H1 (cell line): ENCODE measurements at regions not wholly inside any gene's neighbourhood (a gene's known extent, or its start where the extent isn't known, plus 50 kb on each side); places are given as distances from the start of the nearest gene placed in this dataset.
A peak's percentile ranks its signal among the peaks of the same experiment; 100 is the strongest.

Experiments used
- CTCF ChIA-PET: fragments of 300-600 bp; sonication (Branson Sonifier 250); formaldehyde crosslinking; loops from one replicate; lab custom pipeline; 2021; ENCODE audit not compliant: partially characterized antibody; lab: Charles Lee
- POLR2A ChIA-PET: fragments of 300-600 bp; sonication (Branson Sonifier 250); formaldehyde crosslinking; loops from one replicate; lab custom pipeline; 2021; ENCODE audit warnings: inconsistent platforms; ENCODE audit not compliant: partially characterized antibody; lab: Charles Lee
- DNase-seq, 2 experiments: peaks; one replicate each; pipeline versions ENCODE4 v3.0.0 to v3.0.0-alpha.2; 2010 to 2022; ENCODE audit warnings: low spot score in 2 of 2, low read depth in 1 of 2, mixed read lengths in 1 of 2
- FAIRE-seq: peaks from 2 replicates; lab custom pipeline; 2011; peaks lifted over from hg19 to GRCh38; lab: Jason Lieb, UNC
- H2AFZ ChIP-seq: 2 replicates; pipeline ENCODE4 v1.8.1; 2012; ENCODE audit warnings: low read length, inconsistent platforms
- H2AK5ac ChIP-seq: 2 replicates; pipeline ENCODE4 v1.6.1; 2013; ENCODE audit warnings: low read depth, low read length
- H2BK120ac ChIP-seq: replicated peaks from 2 replicates; pipeline ENCODE3; 2013; ENCODE audit warnings: low read depth, low read length, inconsistent platforms
- H2BK12ac ChIP-seq: 2 replicates; pipeline ENCODE4 v1.6.1; 2013; ENCODE audit warnings: low read depth, low read length
- H2BK15ac ChIP-seq: 2 replicates; pipeline ENCODE4 v1.6.1; 2013; ENCODE audit warnings: low read length
- H2BK20ac ChIP-seq: 2 replicates; pipeline ENCODE4 v1.6.1; 2013; ENCODE audit warnings: low read length
- H2BK5ac ChIP-seq: 2 replicates; pipeline ENCODE4 v1.6.1; 2013; ENCODE audit warnings: low read depth, low read length
- H3K14ac ChIP-seq: 2 replicates; pipeline ENCODE4 v1.6.1; 2013; ENCODE audit warnings: inconsistent platforms; ENCODE audit not compliant: insufficient read length
- H3K18ac ChIP-seq: 2 replicates; pipeline ENCODE4 v1.6.1; 2013; ENCODE audit warnings: low read length; ENCODE audit errors: extremely low read depth
- H3K23ac ChIP-seq: 2 replicates; pipeline ENCODE4 v1.6.1; 2013; ENCODE audit warnings: inconsistent platforms; ENCODE audit not compliant: insufficient read length
- H3K23me2 ChIP-seq: 2 replicates; pipeline ENCODE4 v1.6.1; 2013; ENCODE audit warnings: low read depth, low read length
- H3K27ac ChIP-seq: 2 replicates; pipeline ENCODE4 v1.6.1; 2011; ENCODE audit warnings: low read depth, low read length, inconsistent platforms
- H3K27me3 ChIP-seq, 4 experiments: replicated peaks in 1 of 4; 1 replicate in 1 of 4; 2 replicates in 3 of 4; pipeline versions ENCODE4 v1.6.1 to v1.8.1; 2011 to 2013; ENCODE audit warnings: low read length in 3 of 4, mild to moderate bottlenecking in 3 of 4, inconsistent platforms in 2 of 4, mixed read lengths in 2 of 4, moderate library complexity in 1 of 4; ENCODE audit not compliant: control insufficient read depth in 3 of 4, insufficient read depth in 3 of 4; ENCODE audit errors: extremely low read depth in 1 of 4
- H3K36me3 ChIP-seq, 4 experiments: 2 replicates each; pipeline versions ENCODE4 v1.6.1 to v1.8.1; 2011 to 2013; ENCODE audit warnings: mild to moderate bottlenecking in 4 of 4, low read length in 3 of 4, moderate library complexity in 2 of 4, control low read depth in 1 of 4, inconsistent platforms in 1 of 4; ENCODE audit not compliant: insufficient read depth in 4 of 4, control insufficient read depth in 2 of 4
- H3K4ac ChIP-seq: replicated peaks from 2 replicates; pipeline ENCODE3; 2013; ENCODE audit warnings: low read length, low read depth, mixed read lengths, inconsistent platforms; ENCODE audit not compliant: insufficient read length
- H3K4me1 ChIP-seq, 4 experiments: replicated peaks in 1 of 4; 1 replicate in 1 of 4; 2 replicates in 3 of 4; pipeline versions ENCODE4 v1.6.1 to v1.8.1; 2011 to 2013; ENCODE audit warnings: low read length in 3 of 4, inconsistent platforms in 2 of 4, mixed read lengths in 1 of 4; ENCODE audit not compliant: insufficient read depth in 4 of 4, control insufficient read depth in 3 of 4
- H3K4me2 ChIP-seq, 2 experiments: 2 replicates each; pipeline versions ENCODE4 v1.6.1 to v1.8.1; 2011 to 2013; ENCODE audit warnings: low read depth in 2 of 2, low read length in 2 of 2, control low read depth in 1 of 2, inconsistent platforms in 1 of 2, mild to moderate bottlenecking in 1 of 2; ENCODE audit not compliant: insufficient read depth in 1 of 2
- H3K4me3 ChIP-seq, 4 experiments: fragments of 200-600, 300-600 bp in 1 of 4; sonication (generic), shearing (Covaris generic), sonication (Bioruptor Twin) in 1 of 4; 2 replicates each; pipeline versions ENCODE4 v1.5.1 to v1.8.1; 2011 to 2016; ENCODE audit warnings: low read length in 4 of 4, low read depth in 3 of 4, control low read depth in 2 of 4, inconsistent platforms in 2 of 4, mild to moderate bottlenecking in 2 of 4, mixed read lengths in 1 of 4, moderate library complexity in 1 of 4; ENCODE audit not compliant: insufficient read depth in 2 of 4; ENCODE audit errors: extremely low read depth in 1 of 4
- H3K56ac ChIP-seq: replicated peaks from 2 replicates; pipeline ENCODE3; 2013; ENCODE audit warnings: low read depth, mild to moderate bottlenecking, mixed read lengths, low read length, inconsistent platforms; ENCODE audit not compliant: insufficient read length
- H3K79me1 ChIP-seq: 2 replicates; pipeline ENCODE4 v1.6.1; 2013; ENCODE audit warnings: low read depth, low read length, control low read depth
- H3K79me2 ChIP-seq, 2 experiments: 2 replicates each; pipeline versions ENCODE4 v1.6.1 to v1.8.1; 2012 to 2013; ENCODE audit warnings: low read length in 2 of 2, mild to moderate bottlenecking in 2 of 2, inconsistent platforms in 1 of 2; ENCODE audit not compliant: insufficient read depth in 2 of 2, control insufficient read depth in 1 of 2
- H3K9ac ChIP-seq, 4 experiments: replicated peaks in 1 of 4; 1 replicate in 1 of 4; 2 replicates in 3 of 4; pipeline versions ENCODE4 v1.6.1 to v1.8.1; 2011 to 2013; ENCODE audit warnings: low read depth in 3 of 4, low read length in 3 of 4, control low read depth in 2 of 4, mild to moderate bottlenecking in 2 of 4, moderate library complexity in 2 of 4, inconsistent platforms in 1 of 4; ENCODE audit errors: extremely low read depth in 1 of 4
- H3K9me3 ChIP-seq, 2 experiments: 2 replicates each; pipeline versions ENCODE4 v1.6.1 to v1.8.1; 2012 to 2013; ENCODE audit warnings: mild to moderate bottlenecking in 2 of 2, moderate library complexity in 2 of 2, control low read depth in 1 of 2, inconsistent platforms in 1 of 2, low read depth in 1 of 2, low read length in 1 of 2, mixed read lengths in 1 of 2; ENCODE audit not compliant: insufficient read depth in 2 of 2
- H4K20me1 ChIP-seq, 2 experiments: replicated peaks in 1 of 2; 2 replicates each; pipeline versions ENCODE3 to v1.8.1; 2011 to 2013; ENCODE audit warnings: inconsistent platforms in 2 of 2, low read length in 2 of 2, mild to moderate bottlenecking in 1 of 2; ENCODE audit not compliant: insufficient read depth in 2 of 2, control insufficient read depth in 1 of 2
- H4K5ac ChIP-seq: 2 replicates; pipeline ENCODE4 v1.6.1; 2013; ENCODE audit warnings: low read length, low read depth, mixed read lengths, inconsistent platforms; ENCODE audit not compliant: insufficient read length
- H4K8ac ChIP-seq: 2 replicates; pipeline ENCODE4 v1.8.0; 2013; ENCODE audit warnings: mild to moderate bottlenecking, moderate library complexity, low read length, inconsistent platforms; ENCODE audit not compliant: insufficient read depth; ENCODE audit errors: extremely low read depth
- H4K91ac ChIP-seq: replicated peaks from 2 replicates; pipeline ENCODE3; 2013; ENCODE audit warnings: low read length, mixed read lengths, inconsistent platforms; ENCODE audit not compliant: insufficient read length
- CTBP2 ChIP-seq: IDR thresholded peaks from 2 replicates; pipeline ENCODE4 v1.7.0; 2011; ENCODE audit warnings: borderline replicate concordance, mild to moderate bottlenecking, moderate library complexity, mixed read lengths, low read length; ENCODE audit not compliant: insufficient read depth, insufficient read length
- CTCF ChIP-seq, 3 experiments: IDR thresholded peaks; 1 replicate in 2 of 3; 2 replicates in 1 of 3; pipeline versions ENCODE4 v1.5.1 to v1.6.1; 2011; ENCODE audit warnings: low read length in 3 of 3, mild to moderate bottlenecking in 3 of 3, inconsistent platforms in 2 of 3, low read depth in 1 of 3, moderate library complexity in 1 of 3; ENCODE audit not compliant: insufficient read depth in 1 of 3; ENCODE audit errors: control extremely low read depth in 1 of 3
- RAD21 ChIP-seq, 2 experiments: IDR thresholded peaks in 1 of 2; conservative IDR thresholded peaks in 1 of 2; 2 replicates each; pipeline ENCODE4 v1.6.1; 2011; ENCODE audit warnings: low read depth in 2 of 2, low read length in 2 of 2, improper control_type of control experiment in 1 of 2, inconsistent platforms in 1 of 2, mild to moderate bottlenecking in 1 of 2, moderate library complexity in 1 of 2
- WGBS, 2 experiments: shearing (Covaris generic) in 1 of 2; methylation state at CpG; one replicate each; pipeline versions ENCODE4 v1.1.6 to v1.1.7; 2013 to 2015; ENCODE audit warnings: low lambda C conversion rate in 2 of 2, mixed read lengths in 2 of 2, inconsistent platforms in 1 of 2, low coverage in 1 of 2, missing lambda C conversion rate in 1 of 2; ENCODE audit not compliant: insufficient replicate concordance in 2 of 2, insufficient coverage in 1 of 2, insufficient read length in 1 of 2; ENCODE audit errors: extremely low coverage in 1 of 2, missing lambda C conversion rate in 1 of 2; 5-methylcytosine and 5-hydroxymethylcytosine counted together

GRCh38 chr11:70942593-70942992, 309.8 kb downstream of the SHANK2 start:
- no peak overlapping the region for H3K4me2 ChIP-seq
- H2BK12ac ChIP-seq, result no peak overlapping the region
- no peak overlapping the region for H2BK20ac ChIP-seq
- H3K4me3 ChIP-seq, result no peak overlapping the region
- POLR2A ChIA-PET, result no interaction called here
- H3K27me3 ChIP-seq, result no peaks in the 10 kb centered on the region
- no peak overlapping the region for H2AFZ ChIP-seq
- peak; percentile 39 for FAIRE-seq
- H3K4me1 ChIP-seq, result peaks cover 0 to 3% (median 0%) of the 10 kb centered on the region in 4 experiments; a peak in 1 of 7 replicates
- H3K36me3 ChIP-seq, result peaks cover 0 to 5% (median 0%) of the 10 kb centered on the region in 4 experiments; a peak in 1 of 8 replicates
- no peak overlapping the region for H2BK120ac ChIP-seq
- H3K14ac ChIP-seq, result no peak overlapping the region
- H2BK15ac ChIP-seq, result no peak overlapping the region
- no peak overlapping the region for H3K27ac ChIP-seq
- WGBS, 2 experiments, result 71% methylated on average over 1 of the region's 1 CpG; no CpG with 5 or more reads in 1 of the 2 experiments
- peaks cover 15 to 22% of the 10 kb centered on the region in 2 experiments for H3K9me3 ChIP-seq
- no peak overlapping the region for H4K5ac ChIP-seq
- no peaks in the 10 kb centered on the region for H3K79me2 ChIP-seq
- CTCF ChIA-PET, result interaction anchor here (0.9 to 5.1 kb wide), 24 partner anchors 10 to 526 kb away, joined by 3 to 30 read pairs (median 5); no protein-coding TSS in a partner anchor
- peak in 1 of 2 experiments; percentile 66 for DNase-seq
- H3K23ac ChIP-seq, result no peak overlapping the region
- H3K4ac ChIP-seq, result no peak overlapping the region
- H3K79me1 ChIP-seq, result no peaks in the 10 kb centered on the region; the same call in 1 of the 2 replicates
- H4K8ac ChIP-seq, result no peak overlapping the region
- H2AK5ac ChIP-seq, result no peak overlapping the region
- no peak overlapping the region for H3K18ac ChIP-seq
- TF ChIP-seq RAD21 (IDR thresholded peaks at IDR 0.05 in 1 of 2, conservative IDR thresholded peaks at IDR 0.05 in 1 of 2; ENCODE audit: low read depth in 2 of 2, low read length in 2 of 2) (peak; percentile 72 to 74), CTBP2 (no peak), CTCF (IDR thresholded peaks at IDR 0.05; ENCODE audit: control extremely low read depth in 1 of 3, insufficient read depth in 1 of 3, low read depth in 1 of 3, low read length in 3 of 3) (peak; percentile 47 to 77 (median 61))
- H3K23me2 ChIP-seq, result peaks cover 8% of the 10 kb centered on the region; the same call in 1 of the 2 replicates
- H2BK5ac ChIP-seq, result no peak overlapping the region
- no peak overlapping the region for H3K56ac ChIP-seq
- H4K91ac ChIP-seq, result no peak overlapping the region
- no peaks in the 10 kb centered on the region for H4K20me1 ChIP-seq
- H3K9ac ChIP-seq, result no peak overlapping the region
